ENCODE measurements at regions not wholly inside any gene's neighbourhood (a gene's known extent, or its start where the extent isn't known, plus 50 kb on each side); places are given as distances from the start of the nearest gene placed in this dataset.

DNA sequence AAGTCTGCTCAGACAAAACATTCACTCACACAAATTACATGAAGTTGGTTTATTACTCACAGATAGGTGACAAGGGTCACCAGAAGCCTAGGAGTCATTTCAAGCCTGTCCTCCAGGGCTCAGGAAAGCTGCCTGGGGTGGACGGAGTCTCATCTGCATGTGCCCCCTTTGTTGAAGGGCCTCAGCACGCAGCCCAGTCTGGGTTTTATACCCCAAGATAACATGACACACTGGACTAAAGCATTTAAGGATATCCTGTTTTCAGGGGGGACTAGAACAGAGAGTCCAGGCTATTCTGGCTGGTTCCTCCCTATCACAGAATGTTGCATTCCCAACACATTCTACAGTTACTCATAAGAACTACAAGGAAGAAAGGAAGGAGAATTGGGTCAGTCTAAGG, 164.7 kb downstream of the MREG start:
- no peak overlapping the region for H3K27ac ChIP-seq
- TF ChIP-seq, protein P1, sequence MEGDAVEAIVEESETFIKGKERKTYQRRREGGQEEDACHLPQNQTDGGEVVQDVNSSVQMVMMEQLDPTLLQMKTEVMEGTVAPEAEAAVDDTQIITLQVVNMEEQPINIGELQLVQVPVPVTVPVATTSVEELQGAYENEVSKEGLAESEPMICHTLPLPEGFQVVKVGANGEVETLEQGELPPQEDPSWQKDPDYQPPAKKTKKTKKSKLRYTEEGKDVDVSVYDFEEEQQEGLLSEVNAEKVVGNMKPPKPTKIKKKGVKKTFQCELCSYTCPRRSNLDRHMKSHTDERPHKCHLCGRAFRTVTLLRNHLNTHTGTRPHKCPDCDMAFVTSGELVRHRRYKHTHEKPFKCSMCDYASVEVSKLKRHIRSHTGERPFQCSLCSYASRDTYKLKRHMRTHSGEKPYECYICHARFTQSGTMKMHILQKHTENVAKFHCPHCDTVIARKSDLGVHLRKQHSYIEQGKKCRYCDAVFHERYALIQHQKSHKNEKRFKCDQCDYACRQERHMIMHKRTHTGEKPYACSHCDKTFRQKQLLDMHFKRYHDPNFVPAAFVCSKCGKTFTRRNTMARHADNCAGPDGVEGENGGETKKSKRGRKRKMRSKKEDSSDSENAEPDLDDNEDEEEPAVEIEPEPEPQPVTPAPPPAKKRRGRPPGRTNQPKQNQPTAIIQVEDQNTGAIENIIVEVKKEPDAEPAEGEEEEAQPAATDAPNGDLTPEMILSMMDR (conservative IDR thresholded peaks at IDR 0.05), result no peak

DNA sequence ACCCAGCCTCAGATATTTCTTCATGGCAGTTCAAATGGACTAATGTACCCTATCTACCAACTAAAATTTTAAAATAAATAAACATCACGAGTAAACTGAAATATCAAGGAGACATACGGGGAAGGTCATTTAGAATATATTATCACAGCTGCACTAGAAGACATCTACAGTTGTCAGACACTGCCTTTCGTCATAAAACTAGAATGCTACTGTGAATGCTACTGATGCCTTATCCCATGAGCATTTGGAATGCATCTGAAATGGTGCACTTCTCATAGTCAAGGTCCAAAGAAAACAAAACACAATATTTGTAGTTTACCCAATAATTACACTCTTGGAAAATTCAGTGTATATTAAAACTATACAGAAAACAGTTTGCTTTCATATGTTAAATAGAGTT, 165.2 kb downstream of the MREG start:
- TF ChIP-seq, protein P1 (conservative IDR thresholded peaks at IDR 0.05), result no peak
- no peak overlapping the region for H3K27ac ChIP-seq

DNA sequence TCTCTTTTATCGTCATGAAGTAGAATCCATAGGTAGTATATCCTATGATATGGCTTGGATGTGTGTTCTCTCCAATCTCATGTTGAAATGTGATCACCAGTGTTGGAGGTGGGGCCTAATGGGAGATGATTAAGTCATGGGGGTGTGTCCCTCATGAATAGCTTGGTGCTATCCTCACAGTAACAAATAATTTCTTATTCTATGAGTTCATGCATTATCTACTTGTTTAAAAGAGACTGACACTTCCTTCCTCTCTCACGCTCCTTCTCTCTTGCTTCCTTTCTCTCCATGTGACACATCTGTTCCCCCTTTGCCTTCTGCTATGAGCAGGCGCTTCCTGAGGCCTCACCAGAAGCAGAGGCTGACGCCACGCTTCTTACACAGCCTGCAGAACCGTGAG, 165.6 kb downstream of the MREG start:
- no peak overlapping the region for H3K27ac ChIP-seq
- TF ChIP-seq, protein P1 (conservative IDR thresholded peaks at IDR 0.05), result no peak

DNA sequence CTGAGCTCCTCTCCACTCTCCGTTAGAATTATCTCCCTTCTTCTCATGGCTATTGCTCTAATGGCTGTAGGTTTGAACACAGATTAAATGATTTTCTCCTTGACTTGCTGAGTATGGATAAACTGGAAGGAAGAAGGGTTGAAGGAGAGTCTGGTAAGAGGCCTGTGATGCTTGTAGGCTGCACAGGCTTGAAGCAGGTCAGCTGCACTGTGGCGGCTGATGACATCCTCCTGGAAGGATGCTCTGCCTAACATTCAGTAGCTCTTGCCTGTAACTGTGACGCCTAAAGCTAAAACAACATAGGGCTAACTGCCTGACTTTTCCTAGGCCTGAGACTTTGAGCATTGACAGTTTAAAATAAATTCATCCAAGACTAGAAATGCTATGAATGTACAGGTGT, 166.3 kb downstream of the MREG start:
- TF ChIP-seq, protein P1 (conservative IDR thresholded peaks at IDR 0.05), result no peak
- no peak overlapping the region for H3K27ac ChIP-seq

DNA sequence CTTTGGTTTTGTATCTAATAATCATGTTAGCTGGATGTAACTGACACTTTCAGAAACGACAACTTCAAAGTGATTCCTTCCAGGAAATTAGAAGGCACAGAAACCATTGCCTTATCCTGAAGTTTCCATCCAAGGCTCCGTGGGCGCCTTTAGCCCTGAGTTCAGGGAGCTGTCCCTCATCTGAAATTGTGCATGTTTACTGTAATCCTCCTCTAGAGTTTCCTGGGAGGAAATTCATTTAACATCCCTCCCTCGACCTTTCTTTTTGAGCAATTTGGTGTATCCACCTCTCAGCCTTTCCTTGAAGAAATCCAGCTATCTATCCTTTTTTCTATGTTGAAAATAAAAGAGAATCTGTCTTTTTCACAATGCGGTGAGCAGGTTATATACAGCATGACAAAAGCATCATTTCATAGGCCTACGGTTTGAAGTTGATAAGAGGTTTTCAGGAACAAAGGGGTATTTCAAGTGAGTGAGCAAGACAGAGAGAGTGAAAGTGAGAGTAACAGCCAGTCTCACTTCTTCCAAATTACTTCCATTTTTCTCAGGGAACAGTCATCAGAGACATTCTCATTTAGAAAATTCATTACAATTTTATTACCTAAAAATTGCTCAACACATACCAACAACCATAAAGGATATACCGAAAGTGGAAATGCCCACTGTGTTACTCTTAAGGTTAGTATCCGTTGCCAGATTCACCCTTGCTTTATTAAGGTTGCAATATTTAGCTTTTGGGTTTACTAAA, 167.3 kb downstream of the MREG start:
- TF ChIP-seq, protein P1 (conservative IDR thresholded peaks at IDR 0.05), result no peak
- no peak overlapping the region for H3K27ac ChIP-seq

DNA sequence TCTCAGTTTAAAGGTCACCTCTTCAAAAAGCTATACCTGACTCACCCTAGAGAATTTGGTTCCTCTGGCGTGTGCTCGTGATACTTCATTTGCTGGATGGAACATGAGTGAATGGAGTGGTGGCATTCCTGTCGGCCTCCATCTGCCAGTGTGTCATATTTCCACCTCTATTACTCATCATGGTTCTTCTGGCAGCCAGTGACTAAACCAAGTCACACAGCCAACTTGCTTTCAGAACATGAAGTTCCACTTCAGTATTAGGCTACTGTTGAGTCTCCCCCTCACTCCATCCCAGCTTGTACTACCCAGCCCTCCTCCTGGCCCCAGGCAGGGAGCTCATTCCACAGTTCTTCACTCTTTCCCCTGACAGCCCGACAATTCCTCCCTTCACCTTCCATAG, 169.8 kb downstream of the MREG start:
- TF ChIP-seq, protein P1 (conservative IDR thresholded peaks at IDR 0.05), result no peak
- no peak overlapping the region for H3K27ac ChIP-seq

DNA sequence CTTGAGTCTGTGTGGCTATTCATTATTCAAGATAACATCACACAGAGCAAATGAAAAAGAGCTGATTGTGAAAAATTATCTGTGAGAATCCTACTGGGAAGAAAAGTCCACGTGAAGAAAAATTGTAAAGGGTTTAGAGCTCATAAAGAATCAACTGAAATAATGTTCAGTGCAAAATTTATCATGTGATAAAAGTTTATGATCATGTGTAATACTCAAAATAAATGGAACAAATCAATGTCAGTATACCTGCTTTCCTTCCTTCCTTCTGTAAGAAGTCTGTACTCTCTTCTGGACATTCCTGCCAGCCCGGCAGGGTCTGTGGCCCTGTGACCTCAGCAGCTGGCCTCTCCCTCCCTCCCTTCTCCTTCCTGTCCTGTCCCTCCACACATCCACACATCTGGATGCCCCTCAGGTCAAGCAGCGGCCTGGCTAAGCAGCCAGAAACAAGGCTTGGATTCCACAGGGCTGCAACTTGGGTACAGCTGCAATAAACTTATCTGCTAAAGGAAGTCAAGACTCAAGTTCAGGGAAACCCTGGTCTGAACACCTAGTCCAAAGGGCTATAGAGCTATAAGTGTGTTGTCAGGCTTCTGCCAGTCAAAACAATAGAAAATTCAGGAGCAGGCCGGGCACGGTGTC, 172.1 kb downstream of the MREG start:
- H3K27ac ChIP-seq, result peak overlapping the region; percentile 49
- TF ChIP-seq, protein P1 (conservative IDR thresholded peaks at IDR 0.05), result no peak

Data from VCaP (cell line).